DND-41 (cell line): ENCODE measurements at regions not wholly inside any gene's neighbourhood (a gene's known extent, or its start where the extent isn't known, plus 50 kb on each side); places are given as distances from the start of the nearest gene placed in this dataset.
A peak's percentile ranks its signal among the peaks of the same experiment; 100 is the strongest.

Experiments
- ATAC-seq: fragments of 200-7000 bp; cut with Tn5 transposase; 3 replicates; pipeline ENCODE4 v1.9.1; 2021; ENCODE audit warnings: low read depth; ENCODE audit not compliant: insufficient read depth
- DNase-seq: peaks from one replicate; pipeline ENCODE4 v3.0.0-alpha.2; 2020
- H2AFZ ChIP-seq: 2 replicates; pipeline ENCODE4 v1.6.0; 2012; ENCODE audit warnings: low read depth, low read length
- H3K27ac ChIP-seq: 2 replicates; pipeline ENCODE4 v1.5.1; 2012; ENCODE audit warnings: low read length, inconsistent platforms
- H3K27me3 ChIP-seq: fragments of 200-600 bp; sonication (generic); 2 replicates; pipeline ENCODE4 v1.6.0; 2012; ENCODE audit warnings: low read length, mild to moderate bottlenecking, inconsistent platforms; ENCODE audit not compliant: insufficient read depth, poor library complexity
- H3K36me3 ChIP-seq: 2 replicates; pipeline ENCODE4 v1.5.1; 2012; ENCODE audit warnings: low read length, inconsistent platforms; ENCODE audit not compliant: insufficient read depth
- H3K4me1 ChIP-seq: 2 replicates; pipeline ENCODE4 v1.5.1; 2012; ENCODE audit warnings: mild to moderate bottlenecking, low read length; ENCODE audit not compliant: insufficient read depth
- H3K4me2 ChIP-seq: 2 replicates; pipeline ENCODE4 v1.6.0; 2012; ENCODE audit warnings: mild to moderate bottlenecking, moderate library complexity, low read length, inconsistent platforms; ENCODE audit not compliant: insufficient read depth
- H3K4me3 ChIP-seq, 2 experiments: fragments of 200-600 bp in 1 of 2; shearing (Covaris generic) in 1 of 2; 2 replicates each; pipeline ENCODE4 v1.5.1; 2012 to 2016; ENCODE audit warnings: inconsistent platforms in 2 of 2, low read length in 2 of 2, mild to moderate bottlenecking in 2 of 2, low read depth in 1 of 2, moderate library complexity in 1 of 2
- H3K79me2 ChIP-seq: 2 replicates; pipeline ENCODE4 v1.6.0; 2012; ENCODE audit warnings: low read length, inconsistent platforms; ENCODE audit not compliant: insufficient read depth
- H3K9ac ChIP-seq: 2 replicates; pipeline ENCODE4 v1.6.0; 2012; ENCODE audit warnings: low read depth, mild to moderate bottlenecking, inconsistent platforms, low read length, moderate library complexity
- H3K9me3 ChIP-seq: 2 replicates; pipeline ENCODE4 v1.5.1; 2012; ENCODE audit warnings: low read length, moderate library complexity, mild to moderate bottlenecking, inconsistent platforms; ENCODE audit not compliant: insufficient read depth, severe bottlenecking
- H4K20me1 ChIP-seq: 2 replicates; pipeline ENCODE4 v1.6.0; 2012; ENCODE audit warnings: low read length; ENCODE audit not compliant: insufficient read depth
- CTCF ChIP-seq: IDR thresholded peaks from 2 replicates; pipeline ENCODE4 v1.5.1; 2012; ENCODE audit warnings: borderline replicate concordance, low read length, moderate library complexity, mild to moderate bottlenecking; ENCODE audit not compliant: poor library complexity, severe bottlenecking; ENCODE audit errors: extremely low read depth
- EZH2 ChIP-seq: IDR thresholded peaks from 3 replicates; pipeline ENCODE4 v1.6.1; 2012; ENCODE audit warnings: borderline replicate concordance, low read depth, mild to moderate bottlenecking, moderate library complexity, low read length, inconsistent platforms; ENCODE audit not compliant: severe bottlenecking

DNA sequence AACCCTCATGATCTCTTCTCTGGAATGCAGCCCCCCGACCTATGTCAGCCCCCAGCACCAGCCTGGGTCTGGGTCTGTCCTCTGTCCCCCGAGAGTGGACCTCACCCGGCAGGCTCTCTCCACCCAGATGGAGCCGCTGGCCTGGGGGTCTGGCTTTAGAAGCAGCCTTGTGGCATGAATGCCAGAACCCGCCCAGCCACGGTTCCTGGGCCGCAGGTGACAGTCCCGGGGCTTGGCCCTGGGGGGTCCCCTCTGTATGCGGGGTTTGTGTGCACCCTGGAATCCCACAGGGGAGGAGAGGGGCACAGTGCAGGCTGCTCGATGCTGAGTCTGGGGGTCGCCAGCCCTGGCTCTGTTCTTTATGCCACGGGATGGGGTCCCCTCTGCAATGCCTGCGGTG, 96.0 kb upstream of the ACTRT2 start:
- H3K27me3 ChIP-seq, result no peaks in the 10 kb centered on the region

DNA sequence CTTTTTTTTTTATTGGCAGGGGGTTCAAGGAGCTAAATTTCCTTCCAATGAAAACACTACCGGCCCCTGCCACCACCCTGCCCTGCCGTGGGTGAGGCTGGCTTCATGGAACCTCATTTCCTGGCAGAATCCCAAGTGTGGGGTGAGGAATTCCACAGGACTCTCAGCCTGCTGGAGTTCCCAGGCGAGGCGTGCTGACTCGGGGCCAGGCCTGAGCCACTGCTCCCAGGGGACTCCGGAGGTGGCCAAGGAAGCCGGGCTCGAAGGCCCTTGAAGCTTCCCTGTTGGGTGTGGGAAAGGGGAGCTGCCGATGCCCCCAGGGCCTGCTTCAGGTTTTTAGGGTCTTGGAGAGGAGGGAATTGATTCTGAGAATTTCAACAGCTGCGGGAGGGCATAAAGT, 95.3 kb upstream of the ACTRT2 start:
- Histone ChIP-seq H3K9ac (no peak overlapping the region), H3K36me3 (no peaks in the 10 kb centered on the region), H4K20me1 (no peaks in the 10 kb centered on the region; the same call in 1 of the 2 replicates), H3K27ac (no peak overlapping the region), H3K79me2 (no peaks in the 10 kb centered on the region), H3K27me3 (no peaks in the 10 kb centered on the region), H3K9me3 (no peaks in the 10 kb centered on the region), H3K4me2 (no peak overlapping the region), H3K4me3 (no peak overlapping the region), H2AFZ (no peak overlapping the region), H3K4me1 (no peaks in the 10 kb centered on the region)
- no peak for ATAC-seq
- TF ChIP-seq EZH2 (no peak), CTCF (no peak)
- DNase-seq, result no peak

More for the DNA sequence above, 96.0 kb upstream of the ACTRT2 start:
- H3K4me2 ChIP-seq, result no peak overlapping the region
- H3K36me3 ChIP-seq, result no peaks in the 10 kb centered on the region
- no peak for DNase-seq
- no peak overlapping the region for H3K9ac ChIP-seq
- no peaks in the 10 kb centered on the region for H3K9me3 ChIP-seq
- H3K27ac ChIP-seq, result no peak overlapping the region
- no peaks in the 10 kb centered on the region for H3K4me1 ChIP-seq
- no peak overlapping the region for H2AFZ ChIP-seq
- TF ChIP-seq CTCF (no peak), EZH2 (no peak)
- no peak for ATAC-seq
- no peaks in the 10 kb centered on the region; the same call in 1 of the 2 replicates for H4K20me1 ChIP-seq
- no peak overlapping the region for H3K4me3 ChIP-seq
- H3K79me2 ChIP-seq, result no peaks in the 10 kb centered on the region

- no peaks in the 10 kb centered on the region; the same call in 1 of the 2 replicates for H4K20me1 ChIP-seq
- H3K4me3 ChIP-seq, result no peak overlapping the region
- H2AFZ ChIP-seq, result no peak overlapping the region
- no peak overlapping the region for H3K27ac ChIP-seq
- no peak for TF ChIP-seq CTCF
- no peak for TF ChIP-seq EZH2
- H3K9me3 ChIP-seq, result no peaks in the 10 kb centered on the region
- H3K27me3 ChIP-seq, result no peaks in the 10 kb centered on the region
- no peaks in the 10 kb centered on the region for H3K36me3 ChIP-seq
- ATAC-seq, result peak; percentile 52
- DNase-seq, result no peak
- H3K79me2 ChIP-seq, result no peaks in the 10 kb centered on the region
- H3K9ac ChIP-seq, result no peak overlapping the region
- H3K4me1 ChIP-seq, result no peaks in the 10 kb centered on the region
- no peak overlapping the region for H3K4me2 ChIP-seq
Measured at GRCh38 chr1:2926447-2927055, 94.7 kb upstream of the ACTRT2 start.
